LNCaP clone FGC (cell line): ENCODE measurements at regions not wholly inside any gene's neighbourhood (a gene's known extent, or its start where the extent isn't known, plus 50 kb on each side); places are given as distances from the start of the nearest gene placed in this dataset.

ENCODE experiments used
- DNase-seq: peaks from one replicate; pipeline ENCODE4 v3.0.0-alpha.2; 2011; ENCODE audit warnings: low read depth
- H3K4me3 ChIP-seq: 2 replicates; pipeline ENCODE4 v1.5.1; 2011; ENCODE audit warnings: mild to moderate bottlenecking, low read depth, low read length, control low read depth
- CTCF ChIP-seq: IDR thresholded peaks from 2 replicates; pipeline ENCODE4 v1.5.1; 2012; ENCODE audit warnings: mild to moderate bottlenecking; ENCODE audit not compliant: control insufficient read depth, insufficient read depth; ENCODE audit errors: extremely low read depth

- TF ChIP-seq CTCF = no peak
- DNase-seq = no peak
- no peak overlapping the region for H3K4me3 ChIP-seq
Observed at GRCh38 chr2:35530615-35531135, 824.9 kb upstream of the CRIM1 start.

GRCh38 chr2:35526741-35527140 lies 828.8 kb upstream of the CRIM1 start:
- no peak overlapping the region for H3K4me3 ChIP-seq
- TF ChIP-seq CTCF = no peak
- DNase-seq = no peak

- no peak for TF ChIP-seq CTCF
Observed at GRCh38 chr2:35522450-35522849, 833.1 kb upstream of the CRIM1 start.

GRCh38 chr2:35510636-35511035 lies 844.9 kb upstream of the CRIM1 start:
- no peak for TF ChIP-seq CTCF
- no peak overlapping the region for H3K4me3 ChIP-seq
- no peak for DNase-seq

More at GRCh38 chr2:35522450-35522849, 833.1 kb upstream of the CRIM1 start:
- DNase-seq = no peak
- H3K4me3 ChIP-seq = no peak overlapping the region

GRCh38 chr2:35508601-35509000 lies 847.0 kb upstream of the CRIM1 start:
- no peak for DNase-seq
- no peak for TF ChIP-seq CTCF
- no peak overlapping the region for H3K4me3 ChIP-seq

- no peak overlapping the region for H3K4me3 ChIP-seq
- DNase-seq = no peak
- no peak for TF ChIP-seq CTCF
Observed at GRCh38 chr2:35504419-35504818, 851.2 kb upstream of the CRIM1 start.

GRCh38 chr2:35503738-35504199 lies 851.8 kb upstream of the CRIM1 start:
- no peak for DNase-seq
- H3K4me3 ChIP-seq = no peak overlapping the region
- no peak for TF ChIP-seq CTCF
